HCT116 (cell line): ENCODE measurements at regions not wholly inside any gene's neighbourhood (a gene's known extent, or its start where the extent isn't known, plus 50 kb on each side); places are given as distances from the start of the nearest gene placed in this dataset.

ENCODE experiments used
- EGR1 ChIP-seq: IDR thresholded peaks from 2 replicates; pipeline ENCODE4 v1.6.1; 2012; ENCODE audit warnings: low read depth
- EZH2 ChIP-seq: fragments of 200-600 bp; sonication (generic); IDR thresholded peaks from 2 replicates; pipeline ENCODE4 v1.6.1; 2017; ENCODE audit warnings: antibody characterized with exemption, mixed run types
- MAX ChIP-seq: IDR thresholded peaks from 2 replicates; pipeline ENCODE4 v1.6.1; 2012
- POLR2AphosphoS5 ChIP-seq: IDR thresholded peaks from 2 replicates; pipeline ENCODE4 v1.6.1; 2011; ENCODE audit warnings: mild to moderate bottlenecking, low read depth, low read length, moderate library complexity
- REST ChIP-seq: IDR thresholded peaks from 2 replicates; pipeline ENCODE4 v1.6.1; 2012; ENCODE audit warnings: low read depth
- SIN3A ChIP-seq: IDR thresholded peaks from 2 replicates; pipeline ENCODE4 v1.6.1; 2012; ENCODE audit warnings: low read depth
- TCF7L2 ChIP-seq: IDR thresholded peaks from 2 replicates; pipeline ENCODE4 v1.7.0; 2011; ENCODE audit warnings: borderline replicate concordance, inconsistent platforms; ENCODE audit not compliant: insufficient read depth, insufficient read length; ENCODE audit errors: extremely low read depth
- ZNF274 ChIP-seq: fragments of 200-500 bp; sonication (Bioruptor generic); IDR thresholded peaks from 2 replicates; pipeline ENCODE4 v1.6.1; 2014; ENCODE audit warnings: mild to moderate bottlenecking, low read depth, low read length, inconsistent platforms
- TF ChIP-seq, protein P1 (sequence below), 3 experiments: fragments of 200-600 bp in 1 of 3; sonication (generic) in 1 of 3; IDR thresholded peaks in 2 of 3; conservative IDR thresholded peaks in 1 of 3; 2 replicates each; pipeline ENCODE4 v1.5.1; 2012 to 2017; ENCODE audit warnings: low read depth in 2 of 3, low read length in 2 of 3, antibody characterized with exemption in 1 of 3, borderline replicate concordance in 1 of 3, control low read depth in 1 of 3, mild to moderate bottlenecking in 1 of 3, mixed read lengths in 1 of 3, mixed run types in 1 of 3, moderate library complexity in 1 of 3; ENCODE audit not compliant: insufficient read depth in 1 of 3

DNA sequence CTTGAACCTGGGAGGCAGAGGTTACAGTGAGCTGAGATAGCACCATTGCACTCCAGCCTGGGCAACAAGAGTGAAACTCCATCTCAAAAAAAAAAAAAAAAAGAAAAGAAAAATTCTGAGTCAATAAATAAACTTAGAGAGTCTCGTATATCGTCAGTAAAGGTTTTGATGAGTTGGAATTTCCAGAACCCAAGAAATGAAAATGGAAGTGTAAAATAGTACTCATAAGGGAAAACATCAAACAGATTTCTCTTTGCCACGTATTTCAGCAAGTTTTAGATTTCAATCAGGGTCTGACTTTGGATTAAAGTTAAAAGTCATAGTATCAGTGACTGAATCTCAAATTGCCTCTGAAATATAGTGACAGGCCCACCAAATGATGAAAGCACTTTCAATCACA lies 71.4 kb upstream of the SPOPL start:
- TF ChIP-seq POLR2AphosphoS5 (no peak), EZH2 (no peak), MAX (no peak), TCF7L2 (no peak), REST (no peak), SIN3A (no peak), EGR1 (no peak), ZNF274 (no peak)
- TF ChIP-seq, protein P1, sequence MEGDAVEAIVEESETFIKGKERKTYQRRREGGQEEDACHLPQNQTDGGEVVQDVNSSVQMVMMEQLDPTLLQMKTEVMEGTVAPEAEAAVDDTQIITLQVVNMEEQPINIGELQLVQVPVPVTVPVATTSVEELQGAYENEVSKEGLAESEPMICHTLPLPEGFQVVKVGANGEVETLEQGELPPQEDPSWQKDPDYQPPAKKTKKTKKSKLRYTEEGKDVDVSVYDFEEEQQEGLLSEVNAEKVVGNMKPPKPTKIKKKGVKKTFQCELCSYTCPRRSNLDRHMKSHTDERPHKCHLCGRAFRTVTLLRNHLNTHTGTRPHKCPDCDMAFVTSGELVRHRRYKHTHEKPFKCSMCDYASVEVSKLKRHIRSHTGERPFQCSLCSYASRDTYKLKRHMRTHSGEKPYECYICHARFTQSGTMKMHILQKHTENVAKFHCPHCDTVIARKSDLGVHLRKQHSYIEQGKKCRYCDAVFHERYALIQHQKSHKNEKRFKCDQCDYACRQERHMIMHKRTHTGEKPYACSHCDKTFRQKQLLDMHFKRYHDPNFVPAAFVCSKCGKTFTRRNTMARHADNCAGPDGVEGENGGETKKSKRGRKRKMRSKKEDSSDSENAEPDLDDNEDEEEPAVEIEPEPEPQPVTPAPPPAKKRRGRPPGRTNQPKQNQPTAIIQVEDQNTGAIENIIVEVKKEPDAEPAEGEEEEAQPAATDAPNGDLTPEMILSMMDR (IDR thresholded peaks at IDR 0.05 in 2 of 3, conservative IDR thresholded peaks at IDR 0.05 in 1 of 3; ENCODE audit: borderline replicate concordance in 1 of 3, insufficient read depth in 1 of 3, low read depth in 2 of 3, low read length in 2 of 3), result no peak
